Smooth muscle cell (in vitro differentiated cells): ENCODE measurements at regions not wholly inside any gene's neighbourhood (a gene's known extent, or its start where the extent isn't known, plus 50 kb on each side); places are given as distances from the start of the nearest gene placed in this dataset.

Experiments
- DNase-seq: peaks from one replicate; lab custom pipeline; 2025; ENCODE audit not compliant: unreplicated experiment; lab: John Stamatoyannopoulos, UW
- H2AFZ ChIP-seq: fragments of 200-600 bp; sonication (generic); 2 replicates; pipeline ENCODE4 v1.6.0; 2016; ENCODE audit warnings: antibody characterized with exemption, low read depth, mild to moderate bottlenecking
- H3F3A ChIP-seq: fragments of 200-600 bp; sonication (generic); 2 replicates; pipeline ENCODE4 v1.6.0; 2017; ENCODE audit warnings: antibody characterized with exemption, low read depth
- H3K27ac ChIP-seq: fragments of 200-600 bp; sonication (generic); 2 replicates; pipeline ENCODE4 v1.5.1; 2016; ENCODE audit warnings: low read depth, mild to moderate bottlenecking
- H3K27me3 ChIP-seq: fragments of 200-600 bp; sonication (generic); 2 replicates; pipeline ENCODE4 v1.6.1; 2016; ENCODE audit warnings: low read depth, mild to moderate bottlenecking
- H3K36me3 ChIP-seq: fragments of 200-600 bp; sonication (generic); 2 replicates; pipeline ENCODE4 v1.5.1; 2016; ENCODE audit warnings: low read depth
- H3K4me1 ChIP-seq: fragments of 200-600 bp; sonication (generic); 2 replicates; pipeline ENCODE4 v1.5.1; 2016; ENCODE audit warnings: low read depth
- H3K4me2 ChIP-seq: fragments of 200-600 bp; sonication (generic); 2 replicates; pipeline ENCODE4 v1.6.0; 2016; ENCODE audit warnings: mild to moderate bottlenecking
- H3K4me3 ChIP-seq: fragments of 200-600 bp; sonication (generic); 2 replicates; pipeline ENCODE4 v1.5.1; 2016; ENCODE audit warnings: mild to moderate bottlenecking
- H3K79me2 ChIP-seq: fragments of 200-600 bp; sonication (generic); 2 replicates; pipeline ENCODE4 v1.6.0; 2016; ENCODE audit warnings: low read depth, mild to moderate bottlenecking
- H3K9ac ChIP-seq: fragments of 200-600 bp; sonication (generic); 2 replicates; pipeline ENCODE4 v1.6.0; 2016; ENCODE audit warnings: low read depth
- H3K9me3 ChIP-seq: fragments of 200-600 bp; sonication (generic); replicated peaks from 2 replicates; pipeline ENCODE4 v1.5.1; 2016; ENCODE audit warnings: low read depth
- H4K20me1 ChIP-seq: fragments of 200-600 bp; sonication (generic); 2 replicates; pipeline ENCODE4 v1.6.0; 2016; ENCODE audit warnings: low read depth
- WGBS: methylation state at CpG from one replicate; pipeline ENCODE4 v1.1.7; 2016; ENCODE audit warnings: low lambda C conversion rate; 5-methylcytosine and 5-hydroxymethylcytosine counted together
- TF ChIP-seq, protein P1 (sequence below): fragments of 200-600 bp; sonication (generic); IDR thresholded peaks from 2 replicates; pipeline ENCODE4 v1.5.1; 2017; ENCODE audit warnings: borderline replicate concordance, mild to moderate bottlenecking, antibody characterized with exemption; ENCODE audit not compliant: insufficient read depth, poor library complexity, severe bottlenecking

DNA sequence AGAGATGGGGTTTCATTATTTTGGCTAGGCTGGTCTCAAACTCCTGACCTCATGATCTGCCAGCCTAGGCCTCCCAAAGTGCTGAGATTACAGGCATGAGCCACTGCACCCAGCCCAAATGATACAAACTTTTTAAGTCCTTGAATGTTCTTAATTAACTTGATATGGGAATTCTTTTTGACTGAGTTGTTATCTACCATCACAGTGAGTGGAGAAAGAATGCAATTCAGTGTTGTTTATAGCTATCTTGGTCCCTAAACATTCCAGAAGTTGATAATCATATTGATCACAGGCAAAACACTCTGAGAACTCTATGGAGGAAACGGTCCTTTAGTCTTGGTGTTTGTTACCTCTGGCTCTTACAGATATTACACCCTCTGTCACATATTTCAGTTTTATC, 1072.5 kb downstream of the SUCLG1 start:
- 76% methylated on average over 1 of the region's 1 CpG for WGBS
- no peak for DNase-seq

GRCh38 chr2:83378921-83379320, 1080.2 kb downstream of the SUCLG1 start:
- Histone ChIP-seq H4K20me1 (no peaks in the 10 kb centered on the region), H3F3A (no peaks in the 10 kb centered on the region), H3K79me2 (no peaks in the 10 kb centered on the region), H3K9ac (no peak overlapping the region), H3K4me2 (no peak overlapping the region), H3K4me1 (no peaks in the 10 kb centered on the region), H3K27me3 (no peaks in the 10 kb centered on the region), H3K27ac (no peak overlapping the region), H2AFZ (peak overlapping the region; percentile 37), H3K36me3 (no peaks in the 10 kb centered on the region), H3K4me3 (no peak overlapping the region), H3K9me3 (peaks cover 4% of the 10 kb centered on the region)
- TF ChIP-seq, protein P1, sequence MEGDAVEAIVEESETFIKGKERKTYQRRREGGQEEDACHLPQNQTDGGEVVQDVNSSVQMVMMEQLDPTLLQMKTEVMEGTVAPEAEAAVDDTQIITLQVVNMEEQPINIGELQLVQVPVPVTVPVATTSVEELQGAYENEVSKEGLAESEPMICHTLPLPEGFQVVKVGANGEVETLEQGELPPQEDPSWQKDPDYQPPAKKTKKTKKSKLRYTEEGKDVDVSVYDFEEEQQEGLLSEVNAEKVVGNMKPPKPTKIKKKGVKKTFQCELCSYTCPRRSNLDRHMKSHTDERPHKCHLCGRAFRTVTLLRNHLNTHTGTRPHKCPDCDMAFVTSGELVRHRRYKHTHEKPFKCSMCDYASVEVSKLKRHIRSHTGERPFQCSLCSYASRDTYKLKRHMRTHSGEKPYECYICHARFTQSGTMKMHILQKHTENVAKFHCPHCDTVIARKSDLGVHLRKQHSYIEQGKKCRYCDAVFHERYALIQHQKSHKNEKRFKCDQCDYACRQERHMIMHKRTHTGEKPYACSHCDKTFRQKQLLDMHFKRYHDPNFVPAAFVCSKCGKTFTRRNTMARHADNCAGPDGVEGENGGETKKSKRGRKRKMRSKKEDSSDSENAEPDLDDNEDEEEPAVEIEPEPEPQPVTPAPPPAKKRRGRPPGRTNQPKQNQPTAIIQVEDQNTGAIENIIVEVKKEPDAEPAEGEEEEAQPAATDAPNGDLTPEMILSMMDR = no peak
- DNase-seq = no peak

More for the DNA sequence above, 1072.5 kb downstream of the SUCLG1 start:
- Histone ChIP-seq H3K79me2 (no peaks in the 10 kb centered on the region), H3K27ac (no peak overlapping the region), H3K4me3 (no peak overlapping the region), H3K36me3 (no peaks in the 10 kb centered on the region), H3K4me2 (no peak overlapping the region), H3K27me3 (no peaks in the 10 kb centered on the region), H3K4me1 (no peaks in the 10 kb centered on the region), H2AFZ (peak overlapping the region; percentile 54), H3K9ac (no peak overlapping the region), H3F3A (no peaks in the 10 kb centered on the region), H3K9me3 (no peaks in the 10 kb centered on the region), H4K20me1 (no peaks in the 10 kb centered on the region)
- TF ChIP-seq, protein P1 = no peak

DNA sequence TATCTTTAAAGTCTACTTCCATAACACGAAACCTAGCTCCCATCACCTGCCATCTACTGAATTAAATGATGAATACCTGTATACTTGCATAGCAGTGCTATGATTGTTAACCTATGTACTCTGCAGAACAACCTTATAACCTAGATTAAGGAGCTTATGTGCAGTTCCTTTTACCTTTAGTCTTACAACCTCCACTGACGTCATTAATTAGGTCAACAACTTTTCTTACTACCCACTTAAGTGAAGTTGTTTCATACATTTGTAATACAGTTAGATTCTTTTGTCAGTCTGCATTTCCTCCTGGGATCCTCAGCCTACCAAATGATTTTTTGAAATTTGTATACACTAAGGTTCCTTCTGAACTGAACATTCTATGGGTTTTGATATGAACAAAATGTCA, 1082.3 kb downstream of the SUCLG1 start:
- Histone ChIP-seq H3K4me1 (no peaks in the 10 kb centered on the region), H3K36me3 (no peaks in the 10 kb centered on the region), H3K79me2 (no peaks in the 10 kb centered on the region), H3K27ac (no peak overlapping the region), H4K20me1 (no peaks in the 10 kb centered on the region), H2AFZ (no peak overlapping the region), H3K27me3 (no peaks in the 10 kb centered on the region), H3F3A (no peaks in the 10 kb centered on the region), H3K9ac (no peak overlapping the region), H3K4me2 (no peak overlapping the region), H3K9me3 (peaks cover 4% of the 10 kb centered on the region), H3K4me3 (no peak overlapping the region)
- TF ChIP-seq, protein P1 = no peak
- 90% methylated on average over 2 of the region's 2 CpGs for WGBS
- DNase-seq = no peak

GRCh38 chr2:83370419-83370762, 1088.7 kb downstream of the SUCLG1 start:
- no peak overlapping the region for H3K9ac ChIP-seq
- no peak overlapping the region for H3K4me3 ChIP-seq
- peak overlapping the region; percentile 25 for H3K27ac ChIP-seq
- no peaks in the 10 kb centered on the region for H3F3A ChIP-seq
- H3K79me2 ChIP-seq = no peaks in the 10 kb centered on the region
- H2AFZ ChIP-seq = peak overlapping the region; percentile 62
- no peaks in the 10 kb centered on the region for H3K36me3 ChIP-seq
- no peaks in the 10 kb centered on the region for H3K9me3 ChIP-seq
- 65% methylated on average over 2 of the region's 2 CpGs for WGBS
- H4K20me1 ChIP-seq = no peaks in the 10 kb centered on the region
- no peaks in the 10 kb centered on the region for H3K4me1 ChIP-seq
- no peak for DNase-seq
- no peak overlapping the region for H3K4me2 ChIP-seq
- H3K27me3 ChIP-seq = no peaks in the 10 kb centered on the region
- TF ChIP-seq, protein P1 = no peak
